ENCODE measurements at regions not wholly inside any gene's neighbourhood (a gene's known extent, or its start where the extent isn't known, plus 50 kb on each side); places are given as distances from the start of the nearest gene placed in this dataset.

DNA sequence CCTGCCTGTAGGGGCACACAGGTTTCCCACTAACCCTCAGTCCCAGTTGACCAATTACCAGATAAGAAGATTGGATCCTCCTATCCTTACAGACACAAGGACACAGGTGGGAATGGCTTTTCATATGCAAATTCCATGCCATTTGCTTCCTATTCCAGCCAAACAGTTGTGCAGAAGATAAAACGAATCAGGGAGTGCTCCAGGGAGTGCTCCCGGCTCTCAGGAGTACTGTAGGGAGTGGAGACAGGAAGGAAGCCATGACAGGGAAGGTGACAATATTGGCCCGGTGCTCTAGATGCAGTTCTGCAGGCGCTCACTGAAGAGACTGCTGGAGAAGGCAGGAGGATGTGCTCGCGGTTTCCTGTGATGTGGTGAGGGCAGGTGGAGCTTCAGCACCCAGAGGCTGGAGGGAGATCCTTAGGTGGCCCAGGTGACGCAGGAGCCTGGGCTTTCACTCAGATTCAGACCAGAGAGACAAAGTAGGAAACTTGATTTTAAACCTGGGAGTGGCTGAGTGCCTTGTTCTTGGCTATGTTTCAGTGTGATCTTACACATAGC, 260.0 kb downstream of the AUH start:
- H3K27ac ChIP-seq = peak overlapping the region in 3 of 4 donors; percentile 51 to 76 (median 67)

DNA sequence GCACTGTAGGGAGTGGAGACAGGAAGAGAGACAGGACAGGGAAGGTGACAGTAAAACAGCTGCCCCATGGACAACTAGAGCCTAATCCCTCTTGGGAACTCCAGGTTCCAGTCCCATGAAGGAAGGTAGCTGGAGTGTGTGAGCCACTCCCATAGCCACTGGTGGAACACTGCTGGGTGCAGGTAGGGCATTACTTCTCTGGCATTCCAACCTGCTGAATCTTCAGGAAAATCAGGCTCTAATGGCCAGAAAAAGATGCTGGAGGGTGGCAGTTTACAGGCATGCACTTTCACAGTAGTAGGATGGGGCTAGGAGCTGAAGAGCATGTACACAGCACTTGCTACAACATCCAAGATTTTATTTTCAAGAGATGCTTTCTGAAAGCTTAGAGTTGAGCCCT, 259.4 kb downstream of the AUH start:
- H3K9me3 ChIP-seq = no peaks in the 10 kb centered on the region
- H3K36me3 ChIP-seq = no peaks in the 10 kb centered on the region
- no peak for TF ChIP-seq POLR2A (IDR thresholded peaks at IDR 0.05)
- TF ChIP-seq, protein P1, sequence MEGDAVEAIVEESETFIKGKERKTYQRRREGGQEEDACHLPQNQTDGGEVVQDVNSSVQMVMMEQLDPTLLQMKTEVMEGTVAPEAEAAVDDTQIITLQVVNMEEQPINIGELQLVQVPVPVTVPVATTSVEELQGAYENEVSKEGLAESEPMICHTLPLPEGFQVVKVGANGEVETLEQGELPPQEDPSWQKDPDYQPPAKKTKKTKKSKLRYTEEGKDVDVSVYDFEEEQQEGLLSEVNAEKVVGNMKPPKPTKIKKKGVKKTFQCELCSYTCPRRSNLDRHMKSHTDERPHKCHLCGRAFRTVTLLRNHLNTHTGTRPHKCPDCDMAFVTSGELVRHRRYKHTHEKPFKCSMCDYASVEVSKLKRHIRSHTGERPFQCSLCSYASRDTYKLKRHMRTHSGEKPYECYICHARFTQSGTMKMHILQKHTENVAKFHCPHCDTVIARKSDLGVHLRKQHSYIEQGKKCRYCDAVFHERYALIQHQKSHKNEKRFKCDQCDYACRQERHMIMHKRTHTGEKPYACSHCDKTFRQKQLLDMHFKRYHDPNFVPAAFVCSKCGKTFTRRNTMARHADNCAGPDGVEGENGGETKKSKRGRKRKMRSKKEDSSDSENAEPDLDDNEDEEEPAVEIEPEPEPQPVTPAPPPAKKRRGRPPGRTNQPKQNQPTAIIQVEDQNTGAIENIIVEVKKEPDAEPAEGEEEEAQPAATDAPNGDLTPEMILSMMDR (IDR thresholded peaks at IDR 0.05) = no peak
- H3K27ac ChIP-seq = peak overlapping the region in 1 of 4 donors; percentile 51
- peaks cover 12 to 36% (median 26%) of the 10 kb centered on the region in 3 donors for H3K4me1 ChIP-seq
- H3K27me3 ChIP-seq = no peaks in the 10 kb centered on the region
- no peak for DNase-seq
- no peak overlapping the region for H3K4me3 ChIP-seq
- intact Hi-C loops (cut with DNase I) = no loop called here

More for the DNA sequence above, 260.0 kb downstream of the AUH start:
- Histone ChIP-seq H3K4me1 (peaks cover 12 to 36% (median 26%) of the 10 kb centered on the region in 3 donors), H3K9me3 (no peaks in the 10 kb centered on the region), H3K27me3 (no peaks in the 10 kb centered on the region), H3K36me3 (no peaks in the 10 kb centered on the region), H3K4me3 (no peak overlapping the region)
- intact Hi-C loops (cut with DNase I) = no loop called here
- no peak for DNase-seq
- TF ChIP-seq POLR2A (IDR thresholded peaks at IDR 0.05) = no peak
- TF ChIP-seq, protein P1 (IDR thresholded peaks at IDR 0.05) = no peak
- WGBS, 2 donors = 58 to 71% methylated on average over 7 of the region's 7 CpGs

DNA sequence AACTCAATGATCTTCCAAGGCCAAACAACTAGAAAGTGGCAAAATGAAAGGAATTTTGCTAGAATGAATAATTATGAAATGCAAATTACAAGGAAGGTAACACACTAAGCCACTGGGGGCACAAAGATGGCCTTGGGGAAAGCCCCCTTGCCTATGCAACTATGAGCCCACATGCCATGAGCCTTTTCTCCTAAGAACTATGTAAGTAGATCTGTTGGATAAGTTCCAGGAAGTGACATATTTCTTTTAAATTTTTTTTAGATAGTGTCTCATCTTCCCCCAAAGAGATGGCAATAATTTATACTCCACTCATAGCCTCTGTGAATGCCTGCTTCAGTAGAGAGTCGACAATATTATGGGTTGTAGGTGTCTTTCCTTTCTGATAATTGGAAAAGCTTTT, 257.8 kb downstream of the AUH start:
- Histone ChIP-seq H3K36me3 (no peaks in the 10 kb centered on the region), H3K9me3 (no peaks in the 10 kb centered on the region), H3K27ac (no peak overlapping the region), H3K4me1 (peaks cover 12 to 35% (median 26%) of the 10 kb centered on the region in 3 donors), H3K4me3 (no peak overlapping the region), H3K27me3 (no peaks in the 10 kb centered on the region)
- intact Hi-C loops (cut with DNase I) = no loop called here
- WGBS, 2 donors = 79 to 87% methylated on average over 1 of the region's 1 CpG
- TF ChIP-seq, protein P1 (IDR thresholded peaks at IDR 0.05) = no peak
- TF ChIP-seq POLR2A (IDR thresholded peaks at IDR 0.05) = no peak
- DNase-seq = no peak

DNA sequence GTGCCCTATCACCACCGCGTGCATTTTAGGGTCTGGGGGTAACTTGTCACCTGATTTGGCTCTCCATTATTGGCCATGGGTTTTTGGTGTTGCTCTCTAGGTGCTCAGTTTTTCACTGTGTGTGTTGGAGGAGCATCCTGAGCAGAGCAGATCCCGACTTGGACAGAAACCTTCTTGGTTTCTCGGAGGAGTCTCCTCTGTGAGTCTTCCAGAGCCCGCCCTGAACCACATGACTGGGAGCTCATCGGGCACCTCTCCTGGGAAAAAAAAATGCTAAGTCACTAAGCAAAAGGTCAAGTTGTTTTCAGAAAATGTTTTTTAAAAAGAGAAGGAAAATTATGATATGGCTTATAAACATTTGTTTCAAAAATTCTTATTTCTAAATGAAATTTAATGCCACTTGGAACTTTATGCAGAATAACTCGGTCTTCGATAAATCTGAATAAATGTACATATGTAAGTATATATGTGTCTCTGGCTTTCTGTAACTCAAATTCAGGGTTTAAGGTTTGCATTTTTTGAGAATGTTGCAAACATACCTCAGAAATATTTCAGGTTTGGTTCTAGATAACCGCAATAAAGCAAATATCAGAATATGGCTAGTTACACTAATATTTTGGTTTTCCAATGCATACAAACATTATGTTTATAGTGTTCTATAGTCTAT, 255.2 kb downstream of the AUH start:
- peaks cover 4 to 9% (median 5%) of the 10 kb centered on the region in 3 donors for H3K4me1 ChIP-seq
- H3K9me3 ChIP-seq = peaks cover 0 to 15% (median 9%) of the 10 kb centered on the region in 3 donors
- no peak for DNase-seq
- H3K4me3 ChIP-seq = no peak overlapping the region
- H3K27me3 ChIP-seq = no peaks in the 10 kb centered on the region
- TF ChIP-seq POLR2A (IDR thresholded peaks at IDR 0.05) = no peak
- TF ChIP-seq, protein P1 (IDR thresholded peaks at IDR 0.05) = no peak
- H3K36me3 ChIP-seq = no peaks in the 10 kb centered on the region
- H3K27ac ChIP-seq = no peak overlapping the region
- intact Hi-C loops (cut with DNase I) = no loop called here
- 89 to 90% methylated on average over 7 to 8 of the region's 9 CpGs for WGBS, 2 donors

DNA sequence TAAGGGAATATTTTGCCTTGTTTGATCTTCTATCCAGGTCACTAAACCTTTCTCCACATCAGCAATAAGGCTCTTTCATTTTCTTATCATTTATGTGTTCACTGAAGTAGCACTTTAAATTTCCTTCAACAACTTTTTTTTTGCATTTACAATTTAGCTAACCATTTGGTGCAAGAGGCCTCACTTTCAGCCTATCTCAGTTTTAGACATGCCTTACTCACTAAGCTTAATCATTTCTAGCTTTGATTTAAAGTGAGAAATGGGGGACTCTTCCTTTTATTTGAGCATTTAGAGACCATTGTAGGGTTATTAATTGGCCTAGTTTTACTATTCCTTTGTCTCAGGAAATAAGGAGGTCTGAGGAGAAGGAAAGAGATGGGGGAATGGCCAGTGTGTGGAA, 250.5 kb downstream of the AUH start:
- H3K4me3 ChIP-seq = no peak overlapping the region
- no peak for DNase-seq
- no peaks in the 10 kb centered on the region for H3K27me3 ChIP-seq
- intact Hi-C loops (cut with DNase I) = no loop called here
- H3K4me1 ChIP-seq = peaks cover 0 to 4% (median 0%) of the 10 kb centered on the region in 3 donors
- H3K36me3 ChIP-seq = no peaks in the 10 kb centered on the region
- peaks cover 0 to 15% (median 9%) of the 10 kb centered on the region in 3 donors for H3K9me3 ChIP-seq
- TF ChIP-seq, protein P1 (IDR thresholded peaks at IDR 0.05) = no peak
- no peak for TF ChIP-seq POLR2A (IDR thresholded peaks at IDR 0.05)
- H3K27ac ChIP-seq = no peak overlapping the region

All from esophagus squamous epithelium (tissue), 5 donors.